ENCODE measurements at regions not wholly inside any gene's neighbourhood (a gene's known extent, or its start where the extent isn't known, plus 50 kb on each side); places are given as distances from the start of the nearest gene placed in this dataset.

GRCh38 chr5:174319551-174319950, 274.0 kb downstream of the NSG2 start:
- Histone ChIP-seq H3K4me1 (no peaks in the 10 kb centered on the region), H3K4me3 (no peak overlapping the region), H3K27ac (no peak overlapping the region), H3K9me3 (no peaks in the 10 kb centered on the region), H3K27me3 (no peaks in the 10 kb centered on the region), H3K36me3 (replicated peaks in 1 of 2; ENCODE audit: insufficient read depth in 1 of 2, low read depth in 2 of 2) (no peaks in the 10 kb centered on the region)
- DNase-seq (no peak), ATAC-seq (no peak)
- intact Hi-C loops (cut with DNase I), result no loop called here
- TF ChIP-seq POLR2A (IDR thresholded peaks at IDR 0.05) (no peak), CTCF (IDR thresholded peaks at IDR 0.05) (no peak)
- WGBS, 2 donors, result 70 to 84% methylated on average over 8 to 9 of the region's 9 CpGs

- Histone ChIP-seq H3K36me3 (replicated peaks in 1 of 2; ENCODE audit: insufficient read depth in 1 of 2, low read depth in 2 of 2) (no peaks in the 10 kb centered on the region), H3K4me1 (no peaks in the 10 kb centered on the region), H3K9me3 (no peaks in the 10 kb centered on the region), H3K27me3 (no peaks in the 10 kb centered on the region), H3K4me3 (no peak overlapping the region), H3K27ac (no peak overlapping the region)
- ATAC-seq, result no peak
- intact Hi-C loops (cut with DNase I), result no loop called here
- no peak for TF ChIP-seq CTCF (IDR thresholded peaks at IDR 0.05)
- no peak for TF ChIP-seq POLR2A (IDR thresholded peaks at IDR 0.05)
- DNase-seq, result no peak
- WGBS, 2 donors, result 5 to 41% methylated on average over 6 of the region's 6 CpGs
These were observed 274.5 kb downstream of the NSG2 start for GRCh38 chr5:174320051-174320450.

DNA sequence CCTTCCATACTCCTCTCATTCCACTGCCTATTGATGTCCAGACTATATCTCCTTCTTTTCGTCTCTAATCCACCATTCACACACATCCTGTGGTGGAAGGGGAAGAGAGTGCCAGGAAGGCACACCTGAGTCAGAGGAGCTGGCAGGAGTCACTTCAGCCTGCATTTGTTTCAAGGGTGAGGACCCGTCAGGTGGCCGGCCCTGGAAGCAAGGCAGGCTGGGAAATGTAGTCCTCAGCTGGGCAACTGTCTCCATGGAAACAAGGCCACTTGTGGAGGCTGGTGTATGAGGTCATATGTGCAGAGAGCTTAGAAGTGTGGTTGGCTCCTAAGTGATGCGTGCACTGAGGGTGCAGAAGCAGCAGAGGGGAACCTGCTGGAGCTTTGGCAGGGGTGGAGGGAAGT, 278.4 kb downstream of the NSG2 start:
- H3K36me3 ChIP-seq (replicated peaks in 1 of 2; ENCODE audit: insufficient read depth in 1 of 2, low read depth in 2 of 2), result no peaks in the 10 kb centered on the region
- H3K27me3 ChIP-seq, result no peaks in the 10 kb centered on the region
- TF ChIP-seq POLR2A (IDR thresholded peaks at IDR 0.05), result no peak
- TF ChIP-seq CTCF (IDR thresholded peaks at IDR 0.05), result no peak

DNA sequence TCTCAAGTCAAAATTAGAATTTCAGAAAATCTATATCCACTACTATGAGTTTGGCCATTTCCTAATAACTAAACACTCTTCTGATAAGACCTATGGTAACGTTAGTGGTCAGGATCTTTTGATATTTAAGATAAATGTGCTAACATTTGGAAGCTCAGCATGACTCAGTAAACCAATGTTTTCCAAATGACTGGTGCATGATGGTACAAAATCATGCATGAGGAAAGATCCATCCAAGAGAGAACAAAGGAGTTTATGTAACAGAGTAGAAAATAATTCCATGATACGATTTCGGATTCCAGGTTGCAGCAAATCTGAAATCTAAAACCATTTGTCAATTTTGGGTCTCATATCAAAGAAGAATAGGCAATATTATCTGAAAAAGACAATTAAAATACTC, 279.2 kb downstream of the NSG2 start:
- DNase-seq, result no peak
- Histone ChIP-seq H3K36me3 (replicated peaks in 1 of 2; ENCODE audit: insufficient read depth in 1 of 2, low read depth in 2 of 2) (no peaks in the 10 kb centered on the region), H3K9me3 (no peaks in the 10 kb centered on the region), H3K4me3 (no peak overlapping the region), H3K27me3 (no peaks in the 10 kb centered on the region), H3K27ac (no peak overlapping the region), H3K4me1 (no peaks in the 10 kb centered on the region)
- WGBS, 2 donors, result 32 to 33% methylated on average over 3 of the region's 3 CpGs
- no peak for TF ChIP-seq POLR2A (IDR thresholded peaks at IDR 0.05)
- TF ChIP-seq CTCF (IDR thresholded peaks at IDR 0.05), result no peak
- intact Hi-C loops (cut with DNase I), result no loop called here
- ATAC-seq, result no peak

More for the DNA sequence above, 278.4 kb downstream of the NSG2 start:
- ATAC-seq, result no peak
- Histone ChIP-seq H3K4me1 (no peaks in the 10 kb centered on the region), H3K27ac (no peak overlapping the region), H3K4me3 (no peak overlapping the region), H3K9me3 (no peaks in the 10 kb centered on the region)
- peak; percentile 19 to 45 (median 38) for DNase-seq
- intact Hi-C loops (cut with DNase I), result no loop called here
- 5 to 9% methylated on average over 4 of the region's 4 CpGs for WGBS, 2 donors

DNA sequence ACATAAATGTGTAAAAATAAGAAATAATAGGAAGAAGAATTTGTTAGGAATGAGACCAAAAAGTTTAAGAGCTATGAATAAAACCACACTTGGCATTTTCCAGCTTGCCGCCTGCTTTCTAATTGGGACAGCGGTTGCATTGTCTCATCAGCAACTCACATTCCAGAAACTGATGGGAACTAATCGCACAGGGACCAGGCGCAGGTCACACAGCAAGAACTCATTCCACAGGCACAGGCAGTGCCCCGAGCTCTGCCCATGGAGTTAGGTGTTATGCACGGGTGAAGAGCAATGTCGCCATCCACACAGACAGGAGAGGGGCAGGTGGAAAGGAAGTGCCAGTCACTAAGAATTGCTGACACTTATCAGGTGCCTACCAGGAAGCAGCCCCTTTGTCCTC, 279.9 kb downstream of the NSG2 start:
- 55 to 58% methylated on average over 7 of the region's 7 CpGs for WGBS, 2 donors
- H3K4me1 ChIP-seq, result no peaks in the 10 kb centered on the region
- no peaks in the 10 kb centered on the region for H3K36me3 ChIP-seq (replicated peaks in 1 of 2; ENCODE audit: insufficient read depth in 1 of 2, low read depth in 2 of 2)
- DNase-seq (no peak), ATAC-seq (no peak)
- intact Hi-C loops (cut with DNase I), result no loop called here
- TF ChIP-seq POLR2A (IDR thresholded peaks at IDR 0.05) (no peak), CTCF (IDR thresholded peaks at IDR 0.05) (no peak)
- no peaks in the 10 kb centered on the region for H3K27me3 ChIP-seq
- no peaks in the 10 kb centered on the region for H3K9me3 ChIP-seq
- H3K27ac ChIP-seq, result no peak overlapping the region
- no peak overlapping the region for H3K4me3 ChIP-seq

All from body of pancreas (tissue), 4 donors.